GM12875 (cell line): ENCODE measurements at regions not wholly inside any gene's neighbourhood (a gene's known extent, or its start where the extent isn't known, plus 50 kb on each side); places are given as distances from the start of the nearest gene placed in this dataset.

Source experiments
- H3K4me3 ChIP-seq: one replicate; pipeline ENCODE4 v1.5.1; 2011; ENCODE audit warnings: low read depth, low read length, control low read depth
- TF ChIP-seq, protein P1 (sequence below): IDR thresholded peaks from 2 replicates; pipeline ENCODE4 v1.5.1; 2011; ENCODE audit warnings: low read depth, mild to moderate bottlenecking, control low read depth, inconsistent platforms, low read length, moderate library complexity, borderline replicate concordance; ENCODE audit not compliant: insufficient read depth

GRCh38 chrX:8310409-8310808 lies 139.3 kb upstream of the VCX2 start:
- H3K4me3 ChIP-seq: no peak overlapping the region
- TF ChIP-seq, protein P1, sequence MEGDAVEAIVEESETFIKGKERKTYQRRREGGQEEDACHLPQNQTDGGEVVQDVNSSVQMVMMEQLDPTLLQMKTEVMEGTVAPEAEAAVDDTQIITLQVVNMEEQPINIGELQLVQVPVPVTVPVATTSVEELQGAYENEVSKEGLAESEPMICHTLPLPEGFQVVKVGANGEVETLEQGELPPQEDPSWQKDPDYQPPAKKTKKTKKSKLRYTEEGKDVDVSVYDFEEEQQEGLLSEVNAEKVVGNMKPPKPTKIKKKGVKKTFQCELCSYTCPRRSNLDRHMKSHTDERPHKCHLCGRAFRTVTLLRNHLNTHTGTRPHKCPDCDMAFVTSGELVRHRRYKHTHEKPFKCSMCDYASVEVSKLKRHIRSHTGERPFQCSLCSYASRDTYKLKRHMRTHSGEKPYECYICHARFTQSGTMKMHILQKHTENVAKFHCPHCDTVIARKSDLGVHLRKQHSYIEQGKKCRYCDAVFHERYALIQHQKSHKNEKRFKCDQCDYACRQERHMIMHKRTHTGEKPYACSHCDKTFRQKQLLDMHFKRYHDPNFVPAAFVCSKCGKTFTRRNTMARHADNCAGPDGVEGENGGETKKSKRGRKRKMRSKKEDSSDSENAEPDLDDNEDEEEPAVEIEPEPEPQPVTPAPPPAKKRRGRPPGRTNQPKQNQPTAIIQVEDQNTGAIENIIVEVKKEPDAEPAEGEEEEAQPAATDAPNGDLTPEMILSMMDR: no peak

DNA sequence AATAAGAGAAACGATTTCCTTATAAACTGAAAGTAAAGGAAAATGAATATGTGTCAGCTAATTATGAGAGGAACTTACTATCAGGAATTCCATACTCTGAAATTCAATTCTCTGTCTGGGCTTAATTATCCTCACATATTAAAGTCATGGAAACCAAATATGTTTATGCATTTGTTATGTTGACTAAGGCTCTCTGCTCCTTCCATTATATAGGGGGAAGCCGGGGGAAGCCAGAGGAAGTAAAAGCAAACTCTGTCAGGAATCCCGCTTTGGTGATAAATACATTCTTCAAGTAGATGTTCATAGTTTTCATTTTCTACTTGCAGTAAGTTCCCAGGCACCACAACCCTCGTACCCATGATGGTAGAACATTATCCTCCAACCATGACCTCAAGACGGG lies 142.8 kb upstream of the VCX2 start:
- H3K4me3 ChIP-seq: no peak overlapping the region
- TF ChIP-seq, protein P1: no peak

DNA sequence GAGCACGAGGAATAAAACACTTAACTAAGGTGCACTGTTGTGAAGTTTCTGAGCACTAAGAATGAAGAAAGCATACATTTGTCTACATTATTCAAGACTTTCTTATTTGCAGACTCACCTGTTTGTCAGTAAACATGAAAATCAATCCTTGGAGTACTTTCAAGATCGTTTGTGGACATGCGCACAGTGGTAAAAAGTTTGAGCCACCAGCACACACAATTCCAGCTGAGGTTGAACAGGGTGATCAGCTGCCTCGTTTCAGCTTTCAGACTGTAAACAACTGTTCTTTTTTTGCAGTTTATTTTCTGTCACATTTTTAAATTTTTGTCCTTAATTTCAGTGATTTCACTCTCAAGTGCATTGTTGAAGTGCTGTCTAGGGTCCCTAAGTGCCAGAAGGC lies 143.8 kb upstream of the VCX2 start:
- H3K4me3 ChIP-seq: no peak overlapping the region

DNA sequence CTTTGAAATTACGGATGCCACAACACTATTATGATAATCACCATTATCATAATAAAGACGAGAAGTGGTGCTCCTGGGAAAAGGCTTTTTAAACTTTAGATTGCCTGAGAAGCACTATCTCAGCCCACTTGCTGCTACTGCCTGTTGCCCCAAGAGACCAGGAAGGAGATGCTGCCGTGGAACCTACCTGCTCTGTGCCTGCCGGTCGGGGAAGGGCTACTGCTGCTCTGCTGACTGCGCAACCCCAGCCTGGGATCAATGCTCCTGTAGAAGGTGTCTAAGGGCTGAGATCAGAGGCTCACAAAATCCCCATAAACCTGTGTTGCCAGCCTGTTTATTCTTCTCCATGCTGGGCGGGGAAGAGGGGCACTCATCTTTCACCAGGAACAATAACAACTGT lies 145.3 kb upstream of the VCX3B start:
- no peak overlapping the region for H3K4me3 ChIP-seq
- TF ChIP-seq, protein P1: no peak

More for the DNA sequence above, 143.8 kb upstream of the VCX2 start:
- TF ChIP-seq, protein P1: no peak

GRCh38 chrX:8323356-8323755 lies 141.3 kb upstream of the VCX3B start:
- TF ChIP-seq, protein P1: peak; percentile 39

GRCh38 chrX:8341814-8342590 lies 122.6 kb upstream of the VCX3B start:
- no peak overlapping the region for H3K4me3 ChIP-seq
- TF ChIP-seq, protein P1: no peak

More at GRCh38 chrX:8323356-8323755, 141.3 kb upstream of the VCX3B start:
- H3K4me3 ChIP-seq: no peak overlapping the region

GRCh38 chrX:8345473-8345872 lies 119.2 kb upstream of the VCX3B start:
- TF ChIP-seq, protein P1: no peak
- H3K4me3 ChIP-seq: no peak overlapping the region
